Mesenchymal stem cell (in vitro differentiated cells and primary cell): ENCODE measurements at regions not wholly inside any gene's neighbourhood (a gene's known extent, or its start where the extent isn't known, plus 50 kb on each side); places are given as distances from the start of the nearest gene placed in this dataset.

Experiments
- DNase-seq: peaks from one replicate; pipeline ENCODE4 v3.0.0-alpha.2; 2013
- H2AFZ ChIP-seq: one replicate; pipeline ENCODE4 v1.6.1; 2013; ENCODE audit warnings: low read depth, mild to moderate bottlenecking, control low read depth, inconsistent platforms, low read length, moderate library complexity
- H2AK5ac ChIP-seq: 2 replicates; pipeline ENCODE4 v1.6.1; 2013; ENCODE audit warnings: low read length, moderate library complexity, mild to moderate bottlenecking, inconsistent platforms; ENCODE audit not compliant: severe bottlenecking
- H2BK120ac ChIP-seq: one replicate; pipeline ENCODE4 v1.6.1; 2013; ENCODE audit warnings: low read depth, mild to moderate bottlenecking, inconsistent platforms, low read length, moderate library complexity
- H2BK12ac ChIP-seq, 2 experiments: one replicate each; pipeline ENCODE4 v1.6.1; 2013; ENCODE audit warnings: inconsistent platforms in 2 of 2, low read length in 2 of 2, mild to moderate bottlenecking in 2 of 2, moderate library complexity in 2 of 2, control low read depth in 1 of 2
- H2BK15ac ChIP-seq: one replicate; pipeline ENCODE4 v1.6.1; 2013; ENCODE audit warnings: mild to moderate bottlenecking, low read depth, inconsistent platforms; ENCODE audit not compliant: poor library complexity, severe bottlenecking
- H2BK5ac ChIP-seq: 2 replicates; pipeline ENCODE4 v1.6.1; 2013; ENCODE audit warnings: low read depth, mild to moderate bottlenecking, low read length, control low read depth, inconsistent platforms; ENCODE audit not compliant: poor library complexity, severe bottlenecking
- H3K14ac ChIP-seq, 2 experiments: one replicate each; pipeline ENCODE4 v1.6.1; 2013; ENCODE audit warnings: inconsistent platforms in 2 of 2, low read length in 2 of 2, control low read depth in 1 of 2, mild to moderate bottlenecking in 1 of 2, moderate library complexity in 1 of 2
- H3K18ac ChIP-seq, 2 experiments: one replicate each; pipeline ENCODE4 v1.6.1; 2013; ENCODE audit warnings: inconsistent platforms in 2 of 2, low read length in 2 of 2, control low read depth in 1 of 2, low read depth in 1 of 2, mild to moderate bottlenecking in 1 of 2
- H3K23ac ChIP-seq, 2 experiments: one replicate each; pipeline ENCODE4 v1.6.1; 2013; ENCODE audit warnings: inconsistent platforms in 2 of 2, low read length in 2 of 2, mild to moderate bottlenecking in 2 of 2, moderate library complexity in 2 of 2, control low read depth in 1 of 2
- H3K27ac ChIP-seq: 2 replicates; pipeline ENCODE4 v1.5.1; 2013; ENCODE audit warnings: mild to moderate bottlenecking, moderate library complexity, low read length, control low read depth, inconsistent platforms; ENCODE audit not compliant: poor library complexity, severe bottlenecking
- H3K27me3 ChIP-seq, 2 experiments: 2 replicates each; pipeline versions ENCODE4 v1.6.1 to v1.7.0; 2013; ENCODE audit warnings: low read length in 2 of 2, mild to moderate bottlenecking in 2 of 2, moderate library complexity in 2 of 2, control low read depth in 1 of 2, inconsistent platforms in 1 of 2; ENCODE audit not compliant: control insufficient read depth in 1 of 2, insufficient read depth in 1 of 2
- H3K36me3 ChIP-seq, 2 experiments: 2 replicates each; pipeline versions ENCODE4 v1.6.1 to v1.7.0; 2013; ENCODE audit warnings: low read length in 2 of 2, control low read depth in 1 of 2, inconsistent platforms in 1 of 2, low read depth in 1 of 2, mild to moderate bottlenecking in 1 of 2; ENCODE audit not compliant: insufficient read depth in 2 of 2, control insufficient read depth in 1 of 2
- H3K4ac ChIP-seq, 2 experiments: one replicate each; pipeline ENCODE4 v1.6.1; 2013; ENCODE audit warnings: inconsistent platforms in 2 of 2, low read length in 2 of 2, mild to moderate bottlenecking in 2 of 2, moderate library complexity in 2 of 2, control low read depth in 1 of 2, low read depth in 1 of 2
- H3K4me1 ChIP-seq: 2 replicates; pipeline ENCODE4 v1.6.1; 2013; ENCODE audit warnings: low read depth, low read length, control low read depth; ENCODE audit not compliant: control insufficient read depth, insufficient read depth
- H3K4me2 ChIP-seq: 2 replicates; pipeline ENCODE4 v1.6.1; 2013; ENCODE audit warnings: low read length, mild to moderate bottlenecking, inconsistent platforms; ENCODE audit not compliant: poor library complexity, severe bottlenecking
- H3K4me3 ChIP-seq, 2 experiments: 2 replicates each; pipeline versions ENCODE4 v1.5.1 to v1.7.0; 2013; ENCODE audit warnings: low read length in 2 of 2, mild to moderate bottlenecking in 2 of 2, control low read depth in 1 of 2, low read depth in 1 of 2; ENCODE audit not compliant: insufficient read depth in 1 of 2
- H3K79me1 ChIP-seq: replicated peaks from 2 replicates; pipeline ENCODE4 v1.6.1; 2013; ENCODE audit warnings: mild to moderate bottlenecking, control low read depth, low read length, inconsistent platforms; ENCODE audit not compliant: poor library complexity, severe bottlenecking
- H3K9ac ChIP-seq: 2 replicates; pipeline ENCODE4 v1.7.0; 2013; ENCODE audit warnings: mild to moderate bottlenecking, low read length, moderate library complexity
- H3K9me3 ChIP-seq: 2 replicates; pipeline ENCODE4 v1.7.0; 2013; ENCODE audit warnings: mild to moderate bottlenecking, low read length; ENCODE audit not compliant: control insufficient read depth
- H4K8ac ChIP-seq: one replicate; pipeline ENCODE4 v1.6.1; 2013; ENCODE audit warnings: inconsistent platforms, mild to moderate bottlenecking, low read length, moderate library complexity
- H4K91ac ChIP-seq: one replicate; pipeline ENCODE4 v1.6.1; 2013; ENCODE audit warnings: mild to moderate bottlenecking, low read length, inconsistent platforms
- WGBS: methylation state at CpG from one replicate; pipeline ENCODE4 v1.1.7; 2013; ENCODE audit warnings: mixed read lengths; 5-methylcytosine and 5-hydroxymethylcytosine counted together

DNA sequence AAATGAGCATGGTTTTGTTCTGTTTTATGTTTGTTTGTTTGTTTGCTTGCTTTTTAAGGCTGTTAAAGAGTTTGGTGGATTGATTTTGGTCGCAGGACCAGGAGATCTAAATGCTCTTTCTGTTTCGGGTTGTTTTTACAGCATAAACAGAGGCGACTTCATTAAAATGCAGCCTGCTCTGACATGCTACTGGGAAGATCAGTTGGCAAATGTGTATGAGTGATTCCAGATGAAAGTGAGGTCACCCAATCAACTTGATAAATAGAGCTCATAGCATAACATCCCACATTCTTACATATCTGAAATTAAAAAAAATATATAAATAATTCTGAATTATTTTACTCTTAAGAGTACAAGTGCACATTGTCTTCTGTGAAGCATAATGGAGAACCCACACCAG, 947.7 kb downstream of the GALC start:
- H3K23ac ChIP-seq = no peak overlapping the region
- no peak overlapping the region for H2BK15ac ChIP-seq
- H3K4me1 ChIP-seq = no peaks in the 10 kb centered on the region
- H3K4me2 ChIP-seq = no peak overlapping the region
- peak overlapping the region; percentile 47 for H3K27ac ChIP-seq
- no peak overlapping the region for H2AK5ac ChIP-seq
- H3K4me3 ChIP-seq = peak overlapping the region in 1 of 2 experiments; percentile 38
- H3K18ac ChIP-seq = no peak overlapping the region
- DNase-seq = no peak
- H3K27me3 ChIP-seq = no peaks in the 10 kb centered on the region
- no peak overlapping the region for H2BK120ac ChIP-seq
- H3K4ac ChIP-seq = no peak overlapping the region
- H4K91ac ChIP-seq = no peak overlapping the region
- no peaks in the 10 kb centered on the region for H3K36me3 ChIP-seq
- H3K79me1 ChIP-seq = no peaks in the 10 kb centered on the region
- WGBS = 93% methylated on average over 3 of the region's 3 CpGs
- H2BK5ac ChIP-seq = no peak overlapping the region
- no peak overlapping the region for H2BK12ac ChIP-seq
- H3K9ac ChIP-seq = peak overlapping the region; percentile 73
- H3K14ac ChIP-seq = no peak overlapping the region
- H3K9me3 ChIP-seq = no peaks in the 10 kb centered on the region
- H2AFZ ChIP-seq = no peak overlapping the region
- H4K8ac ChIP-seq = no peak overlapping the region

- no peaks in the 10 kb centered on the region for H3K79me1 ChIP-seq
- H2BK15ac ChIP-seq = no peak overlapping the region
- no peak overlapping the region for H3K18ac ChIP-seq
- H3K23ac ChIP-seq = no peak overlapping the region
- H2AFZ ChIP-seq = no peak overlapping the region
- no peaks in the 10 kb centered on the region for H3K27me3 ChIP-seq
- no peaks in the 10 kb centered on the region for H3K9me3 ChIP-seq
- H2AK5ac ChIP-seq = no peak overlapping the region
- H3K4ac ChIP-seq = no peak overlapping the region
- no peak overlapping the region for H3K14ac ChIP-seq
- H3K4me3 ChIP-seq = peak overlapping the region in 1 of 2 experiments; percentile 38
- H3K27ac ChIP-seq = peak overlapping the region; percentile 47
- H2BK5ac ChIP-seq = no peak overlapping the region
- H3K9ac ChIP-seq = peak overlapping the region; percentile 73
- H2BK12ac ChIP-seq = no peak overlapping the region
- WGBS = 90% methylated on average over 1 of the region's 1 CpG
- H4K91ac ChIP-seq = no peak overlapping the region
- no peak overlapping the region for H4K8ac ChIP-seq
- H3K4me1 ChIP-seq = no peaks in the 10 kb centered on the region
- H3K4me2 ChIP-seq = no peak overlapping the region
- no peaks in the 10 kb centered on the region for H3K36me3 ChIP-seq
- no peak overlapping the region for H2BK120ac ChIP-seq
- no peak for DNase-seq
Observed at GRCh38 chr14:87044807-87045206, 948.2 kb downstream of the GALC start.

- H2BK12ac ChIP-seq = no peak overlapping the region
Observed at GRCh38 chr14:87043667-87044200, 949.2 kb downstream of the GALC start.

DNA sequence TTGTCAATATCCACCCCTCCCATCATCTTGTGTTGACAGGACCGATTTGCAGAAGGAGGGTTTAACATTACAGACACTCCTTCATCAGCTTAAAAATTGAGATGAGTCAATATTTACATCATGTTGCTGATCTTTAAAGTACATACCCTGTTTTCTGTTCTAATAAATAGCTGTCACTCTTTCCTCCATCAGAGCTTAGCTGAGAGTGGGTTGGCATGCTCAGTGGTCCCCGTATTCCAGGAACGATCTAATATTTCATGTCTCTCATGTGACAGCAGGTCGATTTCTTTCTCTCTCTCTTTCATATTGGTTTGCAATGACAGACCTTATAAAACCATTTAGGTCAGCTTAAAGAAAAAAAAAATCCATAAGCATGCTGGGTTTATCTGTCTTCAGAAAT, 950.6 kb downstream of the GALC start:
- no peak overlapping the region for H2BK15ac ChIP-seq
- H3K9ac ChIP-seq = no peak overlapping the region
- H3K4me3 ChIP-seq = no peak overlapping the region
- H3K18ac ChIP-seq = no peak overlapping the region
- no peaks in the 10 kb centered on the region for H3K79me1 ChIP-seq
- no peak overlapping the region for H4K8ac ChIP-seq
- H3K4me1 ChIP-seq = no peaks in the 10 kb centered on the region
- no peak overlapping the region for H3K27ac ChIP-seq
- no peak overlapping the region for H3K4ac ChIP-seq
- no peak overlapping the region for H2BK12ac ChIP-seq
- H2BK120ac ChIP-seq = no peak overlapping the region
- no peak for DNase-seq
- H3K27me3 ChIP-seq = no peaks in the 10 kb centered on the region
- H4K91ac ChIP-seq = no peak overlapping the region
- 79% methylated on average over 3 of the region's 4 CpGs for WGBS
- H3K36me3 ChIP-seq = no peaks in the 10 kb centered on the region
- H3K23ac ChIP-seq = no peak overlapping the region
- no peak overlapping the region for H3K4me2 ChIP-seq
- H3K14ac ChIP-seq = no peak overlapping the region
- no peak overlapping the region for H2AK5ac ChIP-seq
- no peak overlapping the region for H2BK5ac ChIP-seq
- no peak overlapping the region for H2AFZ ChIP-seq
- no peaks in the 10 kb centered on the region for H3K9me3 ChIP-seq

More at GRCh38 chr14:87043667-87044200, 949.2 kb downstream of the GALC start:
- Histone ChIP-seq H3K4me3 (no peak overlapping the region), H4K91ac (no peak overlapping the region), H2AFZ (no peak overlapping the region), H4K8ac (no peak overlapping the region), H3K4me1 (no peaks in the 10 kb centered on the region), H3K36me3 (no peaks in the 10 kb centered on the region), H3K23ac (no peak overlapping the region), H2AK5ac (no peak overlapping the region), H3K14ac (no peak overlapping the region), H3K27me3 (no peaks in the 10 kb centered on the region), H3K79me1 (no peaks in the 10 kb centered on the region), H2BK5ac (no peak overlapping the region), H3K4me2 (no peak overlapping the region), H3K18ac (no peak overlapping the region), H2BK120ac (no peak overlapping the region), H3K9me3 (no peaks in the 10 kb centered on the region), H3K27ac (no peak overlapping the region), H2BK15ac (no peak overlapping the region), H3K4ac (no peak overlapping the region), H3K9ac (no peak overlapping the region)
- DNase-seq = no peak
- 52% methylated on average over 2 of the region's 4 CpGs for WGBS
